ENCODE measurements at regions not wholly inside any gene's neighbourhood (a gene's known extent, or its start where the extent isn't known, plus 50 kb on each side); places are given as distances from the start of the nearest gene placed in this dataset.

DNA sequence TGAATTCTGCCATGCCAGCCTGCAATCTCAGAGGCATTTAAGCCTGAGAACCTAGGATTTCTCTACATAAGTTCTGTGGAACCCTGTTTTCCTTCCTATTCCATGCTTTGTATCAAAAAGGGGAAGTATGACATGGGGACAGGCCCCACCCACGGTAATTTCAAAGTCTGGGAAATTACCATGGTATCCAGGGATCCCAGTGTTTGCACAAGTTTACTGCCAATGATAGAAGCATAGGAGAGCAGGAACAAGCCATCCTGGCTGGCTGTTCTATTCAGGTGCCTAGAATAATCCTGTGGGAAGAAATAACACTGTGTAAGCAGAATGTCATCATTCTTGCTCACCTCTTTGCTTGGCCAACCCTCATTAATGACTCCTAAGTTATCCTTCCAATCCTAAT, 53.8 kb upstream of the ATP1B1 start:
- Histone ChIP-seq H3K27me3 (no peaks in the 10 kb centered on the region), H3K4me1 (peaks cover 12% of the 10 kb centered on the region), H3K9me3 (no peaks in the 10 kb centered on the region), H3K36me3 (ENCODE audit: low read depth, missing control alignments) (no peaks in the 10 kb centered on the region), H3K4me3 (no peak overlapping the region), H3K27ac (no peak overlapping the region)
- WGBS, 2 donors: 91 to 100% methylated on average over 1 of the region's 1 CpG
- intact Hi-C loops (cut with DNase I; ENCODE audit: low total_unique reads): no loop called here
- TF ChIP-seq POLR2A (IDR thresholded peaks at IDR 0.05) (no peak), CTCF (IDR thresholded peaks at IDR 0.05) (no peak)
- no peak for DNase-seq

GRCh38 chr1:169053196-169053595, 53.3 kb upstream of the ATP1B1 start:
- Histone ChIP-seq H3K9me3 (no peaks in the 10 kb centered on the region), H3K27me3 (no peaks in the 10 kb centered on the region), H3K4me1 (peaks cover 8% of the 10 kb centered on the region), H3K27ac (no peak overlapping the region), H3K4me3 (no peak overlapping the region), H3K36me3 (ENCODE audit: low read depth, missing control alignments) (no peaks in the 10 kb centered on the region)
- TF ChIP-seq POLR2A (IDR thresholded peaks at IDR 0.05) (no peak), CTCF (IDR thresholded peaks at IDR 0.05) (no peak)
- intact Hi-C loops (cut with DNase I; ENCODE audit: low total_unique reads): no loop called here
- WGBS, 2 donors: 77 to 85% methylated on average over 4 of the region's 4 CpGs
- no peak for DNase-seq

Measured in testis (tissue), 2 donors.